ENCODE measurements at regions not wholly inside any gene's neighbourhood (a gene's known extent, or its start where the extent isn't known, plus 50 kb on each side); places are given as distances from the start of the nearest gene placed in this dataset.

- Histone ChIP-seq H4K20me1 (replicated peaks; ENCODE audit: control insufficient read depth, extremely low read depth, insufficient read depth, low read length) (no peaks in the 10 kb centered on the region), H3K9ac (replicated peaks; ENCODE audit: extremely low read depth, insufficient read depth, low read length) (no peak overlapping the region), H3K9me3 (replicated peaks; ENCODE audit: control insufficient read depth, insufficient read depth, low read length) (no peaks in the 10 kb centered on the region), H3K4me2 (ENCODE audit: insufficient read depth, low read length) (no peak overlapping the region), H3K79me2 (ENCODE audit: control insufficient read depth, insufficient read depth, low read length) (no peaks in the 10 kb centered on the region), H3K36me3 (ENCODE audit: control insufficient read depth in 2 of 2, extremely low read depth in 1 of 2, insufficient read depth in 2 of 2, low read length in 2 of 2) (no peaks in the 10 kb centered on the region), H3K4me3 (replicated peaks in 1 of 3; ENCODE audit: insufficient read depth in 1 of 3, low read depth in 1 of 3, low read length in 3 of 3) (no peak overlapping the region), H3K27ac (ENCODE audit: insufficient read depth, low read depth, low read length) (no peak overlapping the region), H3K27me3 (ENCODE audit: control insufficient read depth in 2 of 2, insufficient read depth in 2 of 2, low read length in 2 of 2) (no peaks in the 10 kb centered on the region), H3K9me1 (replicated peaks; ENCODE audit: control insufficient read depth, extremely low read depth, insufficient read depth, low read length) (no peaks in the 10 kb centered on the region), H2AFZ (ENCODE audit: low read depth, low read length) (no peak overlapping the region), H3K4me1 (ENCODE audit: control insufficient read depth, extremely low read depth, insufficient read depth, low read length) (no peaks in the 10 kb centered on the region)
- ChIA-PET POLR2A (no interaction called here), CTCF (no interaction called here)
- no peak for TF ChIP-seq JUN (IDR thresholded peaks at IDR 0.05; ENCODE audit: borderline replicate concordance, insufficient read depth, insufficient read length, low read depth)
- TF ChIP-seq EZH2 (IDR thresholded peaks at IDR 0.05; ENCODE audit: borderline replicate concordance, low read depth, low read length, severe bottlenecking) = no peak
- no peak for TF ChIP-seq POLR2A (IDR thresholded peaks at IDR 0.05; ENCODE audit: low read depth, low read length)
- TF ChIP-seq POLR2AphosphoS5 (IDR thresholded peaks at IDR 0.05; ENCODE audit: insufficient read depth, low read depth, low read length) = no peak
- TF ChIP-seq, protein P1, sequence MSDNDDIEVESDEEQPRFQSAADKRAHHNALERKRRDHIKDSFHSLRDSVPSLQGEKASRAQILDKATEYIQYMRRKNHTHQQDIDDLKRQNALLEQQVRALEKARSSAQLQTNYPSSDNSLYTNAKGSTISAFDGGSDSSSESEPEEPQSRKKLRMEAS (IDR thresholded peaks at IDR 0.05; ENCODE audit: insufficient read depth, insufficient read length) = no peak
- no peak for TF ChIP-seq GATA2 (IDR thresholded peaks at IDR 0.05; ENCODE audit: insufficient read depth, insufficient read length, low read depth, low read length)
- no peak for TF ChIP-seq CTCF (IDR thresholded peaks at IDR 0.05; ENCODE audit: extremely low read depth in 1 of 2, insufficient read depth in 1 of 2, low read depth in 1 of 2, low read length in 2 of 2)
- no peak for TF ChIP-seq MYC (IDR thresholded peaks at IDR 0.05; ENCODE audit: low read depth, low read length)
- no peak for TF ChIP-seq FOS (IDR thresholded peaks at IDR 0.05; ENCODE audit: borderline replicate concordance, insufficient read depth, low read length)
- dilution Hi-C loops (cut with MboI; ENCODE audit: extremely low pct_ligation_motif_present, low sequenced_read_pairs) = no loop called here
- FAIRE-seq = no peak
- intact Hi-C loops (cut with micrococcal nuclease) = no loop called here
- BruUV-seq (replicated peaks) = no TSS peak
- no peak for DNase-seq (ENCODE audit: low read depth, low spot score)
Observed at GRCh38 chr11:119897576-119897975, 168.6 kb upstream of the NECTIN1 start.

Data from endothelial cell of umbilical vein (primary cell).